A549 (cell line): ENCODE measurements at regions not wholly inside any gene's neighbourhood (a gene's known extent, or its start where the extent isn't known, plus 50 kb on each side); places are given as distances from the start of the nearest gene placed in this dataset.

Experiments used
- ATAC-seq, 2 experiments: fragments of 200-7000 bp in 1 of 2; fragments of >200 bp in 1 of 2; cut with Nextera tagmentation in 1 of 2; cut with Tn5 transposase in 1 of 2; 3 replicates each; pipeline versions ENCODE4 v1.8.0 to v1.9.1; 2018 to 2020; ENCODE audit warnings: mild to moderate bottlenecking in 1 of 2, moderate library complexity in 1 of 2
- CTCF ChIA-PET: fragments of 300-600 bp; sonication (Branson Sonifier 250); formaldehyde crosslinking; extraction: SDS; loops from one replicate; lab custom pipeline; 2021; ENCODE audit warnings: antibody characterized with exemption, inconsistent platforms; lab: Yijun Ruan, JAX
- POLR2A ChIA-PET: fragments of 350-600 bp; formaldehyde crosslinking; extraction: SDS; loops from one replicate; lab custom pipeline; 2021; ENCODE audit warnings: antibody characterized with exemption, inconsistent platforms; lab: Yijun Ruan, JAX
- DNase-seq, 2 experiments: peaks; one replicate each; pipeline versions ENCODE4 v3.0.0 to v3.0.0-alpha.2; 2011 to 2016; ENCODE audit warnings: low read depth in 1 of 2, low spot score in 1 of 2
- FAIRE-seq: peaks from 2 replicates; lab custom pipeline; 2011; peaks lifted over from hg19 to GRCh38; lab: Jason Lieb, UNC
- H3K27ac ChIP-seq, 2 experiments: fragments of >200 bp; sonication (Bioruptor Twin); formaldehyde crosslinking; 3 replicates each; pipeline ENCODE4 v1.5.1; 2016 to 2017
- H3K4me1 ChIP-seq: fragments of >200 bp; sonication (Bioruptor Twin); formaldehyde crosslinking; 3 replicates; pipeline ENCODE4 v1.6.1; 2016
- H3K4me2 ChIP-seq: fragments of >200 bp; sonication (Bioruptor Twin); formaldehyde crosslinking; 3 replicates; pipeline ENCODE4 v1.6.1; 2016
- H3K4me3 ChIP-seq: fragments of >200 bp; sonication (Bioruptor Twin); formaldehyde crosslinking; 3 replicates; pipeline ENCODE4 v1.5.1; 2016
- H3K9me3 ChIP-seq: fragments of >200 bp; sonication (Bioruptor Twin); formaldehyde crosslinking; 3 replicates; pipeline ENCODE4 v1.6.1; 2016
- EHF ChIP-seq: fragments of 250-450 bp; sonication (Bioruptor Pico); IDR thresholded peaks from 2 replicates; pipeline ENCODE4 v1.5.0; 2020; ENCODE audit warnings: mild to moderate bottlenecking
- GATA3 ChIP-seq: IDR thresholded peaks from 2 replicates; pipeline ENCODE4 v1.6.1; 2012; ENCODE audit warnings: borderline replicate concordance
- HEYL ChIP-seq: fragments of 250-450 bp; sonication (Bioruptor Pico); IDR thresholded peaks from 2 replicates; pipeline ENCODE4 v1.8.0; 2021; ENCODE audit warnings: mild to moderate bottlenecking, moderate library complexity
- HOXB13 ChIP-seq: fragments of 250-450 bp; sonication (Bioruptor Pico); IDR thresholded peaks from 2 replicates; pipeline ENCODE4 v1.5.0; 2020; ENCODE audit warnings: low read depth, mild to moderate bottlenecking, moderate library complexity
- JUN ChIP-seq, 2 experiments: fragments of >200 bp; sonication (Bioruptor Twin); formaldehyde crosslinking; IDR thresholded peaks; 2 replicates in 1 of 2; 3 replicates in 1 of 2; pipeline ENCODE4 v1.6.1; 2016 to 2017
- KDM1A ChIP-seq: fragments of 200-600 bp; sonication (generic); IDR thresholded peaks from 2 replicates; pipeline ENCODE4 v1.6.1; 2016; ENCODE audit warnings: low read depth, mild to moderate bottlenecking
- KDM5A ChIP-seq: fragments of 200-600 bp; sonication (generic); IDR thresholded peaks from 2 replicates; pipeline ENCODE4 v1.6.1; 2016; ENCODE audit warnings: antibody characterized with exemption, mild to moderate bottlenecking
- MAZ ChIP-seq: fragments of 150-350 bp; IDR thresholded peaks from 2 replicates; pipeline ENCODE4 v1.6.1; 2014; ENCODE audit warnings: antibody characterized with exemption, low read depth, low read length, borderline replicate concordance
- POLR2AphosphoS2 ChIP-seq: conservative IDR thresholded peaks from 2 replicates; pipeline ENCODE4 v1.6.1; 2012; ENCODE audit warnings: low read length, improper control_type of control experiment, inconsistent platforms
- SREBF2 ChIP-seq: fragments of 450-650 bp; IDR thresholded peaks from 2 replicates; pipeline ENCODE4 v1.6.1; 2014; ENCODE audit warnings: mild to moderate bottlenecking, moderate library complexity
- TFCP2L1 ChIP-seq: fragments of 250-450 bp; sonication (Bioruptor Pico); IDR thresholded peaks from 2 replicates; pipeline ENCODE4 v1.5.0; 2021; ENCODE audit warnings: mild to moderate bottlenecking
- ZNF302 ChIP-seq: fragments of 250-450 bp; sonication (Bioruptor Pico); IDR thresholded peaks from 2 replicates; pipeline ENCODE4 v1.9.0; 2021; ENCODE audit warnings: inconsistent platforms, mild to moderate bottlenecking, moderate library complexity
- WGBS: methylation state at CpG from one replicate; pipeline ENCODE4 v1.1.6; 2017; ENCODE audit errors: missing lambda C conversion rate; 5-methylcytosine and 5-hydroxymethylcytosine counted together
- TF ChIP-seq, protein P1 (sequence below): fragments of 450-650 bp; IDR thresholded peaks from 2 replicates; pipeline ENCODE4 v1.6.1; 2014; ENCODE audit warnings: antibody characterized with exemption
- TF ChIP-seq, protein P2 (sequence below): fragments of >200 bp; sonication (Bioruptor Twin); formaldehyde crosslinking; IDR thresholded peaks from 2 replicates; pipeline ENCODE4 v1.6.1; 2016
- TF ChIP-seq, protein P3 (sequence below): fragments of >200 bp; sonication (Bioruptor Twin); formaldehyde crosslinking; IDR thresholded peaks from 3 replicates; pipeline ENCODE4 v1.6.1; 2016
- TF ChIP-seq, protein P4 (sequence below): fragments of 200-600 bp; sonication (generic); IDR thresholded peaks from 2 replicates; pipeline ENCODE4 v1.6.1; 2016; ENCODE audit warnings: antibody characterized with exemption, mild to moderate bottlenecking, moderate library complexity
- TF ChIP-seq, protein P5 (sequence below): IDR thresholded peaks from 2 replicates; pipeline ENCODE4 v1.6.1; 2012
- TF ChIP-seq, protein P6 (sequence below): IDR thresholded peaks from 2 replicates; pipeline ENCODE4 v1.6.1; 2012

DNA sequence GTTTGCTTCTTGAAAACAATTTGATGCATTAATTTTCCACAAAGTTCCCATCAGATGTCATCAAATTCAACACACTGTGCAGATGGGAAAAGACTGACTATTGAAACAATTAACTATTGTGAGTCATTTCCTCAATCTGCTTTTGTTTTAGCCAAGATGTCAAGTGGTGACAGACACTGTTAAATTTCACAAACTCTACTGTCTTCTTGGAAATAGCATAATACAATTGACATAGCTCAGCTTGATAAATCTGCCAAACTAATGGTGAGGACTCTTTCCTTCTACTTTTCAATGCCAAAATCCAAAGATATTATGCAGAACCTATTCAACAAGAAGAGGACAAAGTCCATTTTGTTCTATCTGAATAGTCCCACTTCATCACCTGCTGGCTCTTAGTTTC, 242.3 kb downstream of the CAAP1 start:
- H3K4me2 ChIP-seq = no peak overlapping the region
- TF ChIP-seq, protein P1, sequence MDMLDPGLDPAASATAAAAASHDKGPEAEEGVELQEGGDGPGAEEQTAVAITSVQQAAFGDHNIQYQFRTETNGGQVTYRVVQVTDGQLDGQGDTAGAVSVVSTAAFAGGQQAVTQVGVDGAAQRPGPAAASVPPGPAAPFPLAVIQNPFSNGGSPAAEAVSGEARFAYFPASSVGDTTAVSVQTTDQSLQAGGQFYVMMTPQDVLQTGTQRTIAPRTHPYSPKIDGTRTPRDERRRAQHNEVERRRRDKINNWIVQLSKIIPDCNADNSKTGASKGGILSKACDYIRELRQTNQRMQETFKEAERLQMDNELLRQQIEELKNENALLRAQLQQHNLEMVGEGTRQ = no peak
- TF ChIP-seq GATA3 (no peak), KDM5A (no peak), JUN (IDR thresholded peaks at IDR 0.05) (no peak), POLR2AphosphoS2 (no peak)
- TF ChIP-seq, protein P2, sequence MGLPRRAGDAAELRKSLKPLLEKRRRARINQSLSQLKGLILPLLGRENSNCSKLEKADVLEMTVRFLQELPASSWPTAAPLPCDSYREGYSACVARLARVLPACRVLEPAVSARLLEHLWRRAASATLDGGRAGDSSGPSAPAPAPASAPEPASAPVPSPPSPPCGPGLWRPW = no peak
- TF ChIP-seq, protein P3, sequence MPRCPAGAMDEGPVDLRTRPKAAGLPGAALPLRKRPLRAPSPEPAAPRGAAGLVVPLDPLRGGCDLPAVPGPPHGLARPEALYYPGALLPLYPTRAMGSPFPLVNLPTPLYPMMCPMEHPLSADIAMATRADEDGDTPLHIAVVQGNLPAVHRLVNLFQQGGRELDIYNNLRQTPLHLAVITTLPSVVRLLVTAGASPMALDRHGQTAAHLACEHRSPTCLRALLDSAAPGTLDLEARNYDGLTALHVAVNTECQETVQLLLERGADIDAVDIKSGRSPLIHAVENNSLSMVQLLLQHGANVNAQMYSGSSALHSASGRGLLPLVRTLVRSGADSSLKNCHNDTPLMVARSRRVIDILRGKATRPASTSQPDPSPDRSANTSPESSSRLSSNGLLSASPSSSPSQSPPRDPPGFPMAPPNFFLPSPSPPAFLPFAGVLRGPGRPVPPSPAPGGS = no peak
- H3K27ac ChIP-seq = no peak overlapping the region
- ChIA-PET POLR2A (no interaction called here), CTCF (interaction anchor here (0.6 kb wide), 2 partner anchors 683 to 818 kb away, joined by 3 to 4 read pairs; no protein-coding TSS in a partner anchor)
- H3K4me3 ChIP-seq = no peak overlapping the region
- no peaks in the 10 kb centered on the region for H3K9me3 ChIP-seq
- H3K4me1 ChIP-seq = no peaks in the 10 kb centered on the region
- no peak for FAIRE-seq
- ATAC-seq = no peak
- no peak for DNase-seq

DNA sequence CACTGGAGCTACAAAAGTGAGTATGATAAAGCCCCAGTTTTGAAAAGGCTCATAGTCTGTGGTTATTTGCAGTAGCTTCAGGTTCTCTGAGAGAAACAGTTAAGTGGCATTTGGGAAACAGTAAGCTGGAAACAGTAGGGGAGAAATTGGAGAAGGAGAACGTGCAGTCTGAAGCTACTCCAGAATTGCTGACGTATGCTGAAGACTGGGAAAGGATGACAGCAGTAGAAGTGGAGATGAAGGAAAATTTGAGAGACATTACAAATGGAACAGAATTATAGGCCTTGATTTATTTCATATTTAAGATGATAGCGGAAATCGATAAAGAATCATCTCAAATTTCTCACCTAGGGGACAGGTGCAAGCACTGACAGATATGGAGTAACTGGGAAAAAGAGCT, 248.8 kb downstream of the CAAP1 start:
- no peaks in the 10 kb centered on the region for H3K4me1 ChIP-seq
- H3K9me3 ChIP-seq = no peaks in the 10 kb centered on the region
- H3K4me3 ChIP-seq = no peak overlapping the region
- ChIA-PET CTCF (interaction anchor here (1.3 kb wide), 1 partner anchor 24 kb away, joined by 4 read pairs; no protein-coding TSS in a partner anchor), POLR2A (interaction anchor here (0.7 kb wide), 1 partner anchor 24 kb away, joined by 3 read pairs; no protein-coding TSS in a partner anchor)
- TF ChIP-seq, protein P4, sequence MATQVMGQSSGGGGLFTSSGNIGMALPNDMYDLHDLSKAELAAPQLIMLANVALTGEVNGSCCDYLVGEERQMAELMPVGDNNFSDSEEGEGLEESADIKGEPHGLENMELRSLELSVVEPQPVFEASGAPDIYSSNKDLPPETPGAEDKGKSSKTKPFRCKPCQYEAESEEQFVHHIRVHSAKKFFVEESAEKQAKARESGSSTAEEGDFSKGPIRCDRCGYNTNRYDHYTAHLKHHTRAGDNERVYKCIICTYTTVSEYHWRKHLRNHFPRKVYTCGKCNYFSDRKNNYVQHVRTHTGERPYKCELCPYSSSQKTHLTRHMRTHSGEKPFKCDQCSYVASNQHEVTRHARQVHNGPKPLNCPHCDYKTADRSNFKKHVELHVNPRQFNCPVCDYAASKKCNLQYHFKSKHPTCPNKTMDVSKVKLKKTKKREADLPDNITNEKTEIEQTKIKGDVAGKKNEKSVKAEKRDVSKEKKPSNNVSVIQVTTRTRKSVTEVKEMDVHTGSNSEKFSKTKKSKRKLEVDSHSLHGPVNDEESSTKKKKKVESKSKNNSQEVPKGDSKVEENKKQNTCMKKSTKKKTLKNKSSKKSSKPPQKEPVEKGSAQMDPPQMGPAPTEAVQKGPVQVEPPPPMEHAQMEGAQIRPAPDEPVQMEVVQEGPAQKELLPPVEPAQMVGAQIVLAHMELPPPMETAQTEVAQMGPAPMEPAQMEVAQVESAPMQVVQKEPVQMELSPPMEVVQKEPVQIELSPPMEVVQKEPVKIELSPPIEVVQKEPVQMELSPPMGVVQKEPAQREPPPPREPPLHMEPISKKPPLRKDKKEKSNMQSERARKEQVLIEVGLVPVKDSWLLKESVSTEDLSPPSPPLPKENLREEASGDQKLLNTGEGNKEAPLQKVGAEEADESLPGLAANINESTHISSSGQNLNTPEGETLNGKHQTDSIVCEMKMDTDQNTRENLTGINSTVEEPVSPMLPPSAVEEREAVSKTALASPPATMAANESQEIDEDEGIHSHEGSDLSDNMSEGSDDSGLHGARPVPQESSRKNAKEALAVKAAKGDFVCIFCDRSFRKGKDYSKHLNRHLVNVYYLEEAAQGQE = no peak
- no peak for TF ChIP-seq SREBF2
- TF ChIP-seq KDM1A = no peak
- TF ChIP-seq, protein P5, sequence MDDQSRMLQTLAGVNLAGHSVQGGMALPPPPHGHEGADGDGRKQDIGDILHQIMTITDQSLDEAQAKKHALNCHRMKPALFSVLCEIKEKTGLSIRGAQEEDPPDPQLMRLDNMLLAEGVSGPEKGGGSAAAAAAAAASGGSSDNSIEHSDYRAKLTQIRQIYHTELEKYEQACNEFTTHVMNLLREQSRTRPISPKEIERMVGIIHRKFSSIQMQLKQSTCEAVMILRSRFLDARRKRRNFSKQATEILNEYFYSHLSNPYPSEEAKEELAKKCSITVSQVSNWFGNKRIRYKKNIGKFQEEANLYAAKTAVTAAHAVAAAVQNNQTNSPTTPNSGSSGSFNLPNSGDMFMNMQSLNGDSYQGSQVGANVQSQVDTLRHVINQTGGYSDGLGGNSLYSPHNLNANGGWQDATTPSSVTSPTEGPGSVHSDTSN = no peak
- no peak for TF ChIP-seq MAZ
- 18% methylated on average over 4 of the region's 4 CpGs for WGBS
- FAIRE-seq = no peak
- DNase-seq = no peak
- H3K27ac ChIP-seq = no peak overlapping the region
- H3K4me2 ChIP-seq = no peak overlapping the region
- no peak for ATAC-seq

DNA sequence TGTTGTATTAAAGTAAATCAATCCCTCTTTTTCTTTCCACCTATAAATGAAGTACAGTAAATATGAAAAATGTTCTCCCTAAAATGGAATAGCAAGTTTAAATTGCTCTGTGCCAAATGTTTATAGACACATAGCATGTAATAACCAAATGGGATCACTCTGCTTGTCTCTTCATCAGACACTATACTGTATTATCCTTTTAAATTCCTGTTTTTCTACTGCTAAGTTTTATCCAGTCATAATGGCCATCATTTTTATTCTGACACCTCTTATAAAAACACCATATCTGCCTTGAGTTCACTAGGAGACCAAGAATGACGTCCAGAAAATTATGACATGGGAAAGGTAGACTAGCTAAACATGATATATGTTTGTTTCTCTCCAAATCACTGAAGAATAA, 252.8 kb downstream of the CAAP1 start:
- Histone ChIP-seq H3K4me2 (no peak overlapping the region), H3K27ac (no peak overlapping the region), H3K4me1 (no peaks in the 10 kb centered on the region)
- ATAC-seq = no peak
- DNase-seq = no peak
- CTCF ChIA-PET = interaction anchor here (0.6 to 1.2 kb wide), 3 partner anchors 16 to 215 kb away, joined by 3 to 4 read pairs (median 3); no protein-coding TSS in a partner anchor
- FAIRE-seq = no peak
- TF ChIP-seq KDM1A = no peak
- no peak for TF ChIP-seq MAZ
- TF ChIP-seq EHF (CRISPR knock-in tag) = no peak
- no peak for TF ChIP-seq HOXB13 (CRISPR knock-in tag)
- no peak for TF ChIP-seq ZNF302 (CRISPR knock-in tag)
- no peak for TF ChIP-seq TFCP2L1
- TF ChIP-seq HEYL (CRISPR knock-in tag) = no peak
- TF ChIP-seq, protein P6, sequence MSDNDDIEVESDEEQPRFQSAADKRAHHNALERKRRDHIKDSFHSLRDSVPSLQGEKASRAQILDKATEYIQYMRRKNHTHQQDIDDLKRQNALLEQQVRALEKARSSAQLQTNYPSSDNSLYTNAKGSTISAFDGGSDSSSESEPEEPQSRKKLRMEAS = no peak
- TF ChIP-seq, all 56 proteins: peak for 0
- WGBS = 0% methylated on average over 1 of the region's 1 CpG
- POLR2A ChIA-PET = no interaction called here
- Histone ChIP-seq H3K4me3 (no peak overlapping the region), H3K9me3 (no peaks in the 10 kb centered on the region)
